A549 (cell line): ENCODE measurements at regions not wholly inside any gene's neighbourhood (a gene's known extent, or its start where the extent isn't known, plus 50 kb on each side); places are given as distances from the start of the nearest gene placed in this dataset.

Experiments
- ATAC-seq, 2 experiments: fragments of 200-7000 bp in 1 of 2; fragments of >200 bp in 1 of 2; cut with Nextera tagmentation in 1 of 2; cut with Tn5 transposase in 1 of 2; 3 replicates each; pipeline versions ENCODE4 v1.8.0 to v1.9.1; 2018 to 2020; ENCODE audit warnings: mild to moderate bottlenecking in 1 of 2, moderate library complexity in 1 of 2
- CTCF ChIA-PET: fragments of 300-600 bp; sonication (Branson Sonifier 250); formaldehyde crosslinking; extraction: SDS; loops from one replicate; lab custom pipeline; 2021; ENCODE audit warnings: antibody characterized with exemption, inconsistent platforms; lab: Yijun Ruan, JAX
- POLR2A ChIA-PET: fragments of 350-600 bp; formaldehyde crosslinking; extraction: SDS; loops from one replicate; lab custom pipeline; 2021; ENCODE audit warnings: antibody characterized with exemption, inconsistent platforms; lab: Yijun Ruan, JAX
- DNase-seq, 2 experiments: peaks; one replicate each; pipeline versions ENCODE4 v3.0.0 to v3.0.0-alpha.2; 2011 to 2016; ENCODE audit warnings: low read depth in 1 of 2, low spot score in 1 of 2
- FAIRE-seq: peaks from 2 replicates; lab custom pipeline; 2011; peaks lifted over from hg19 to GRCh38; lab: Jason Lieb, UNC
- H3K27ac ChIP-seq, 2 experiments: fragments of >200 bp; sonication (Bioruptor Twin); formaldehyde crosslinking; 3 replicates each; pipeline ENCODE4 v1.5.1; 2016 to 2017
- H3K4me1 ChIP-seq: fragments of >200 bp; sonication (Bioruptor Twin); formaldehyde crosslinking; 3 replicates; pipeline ENCODE4 v1.6.1; 2016
- H3K4me2 ChIP-seq: fragments of >200 bp; sonication (Bioruptor Twin); formaldehyde crosslinking; 3 replicates; pipeline ENCODE4 v1.6.1; 2016
- H3K4me3 ChIP-seq: fragments of >200 bp; sonication (Bioruptor Twin); formaldehyde crosslinking; 3 replicates; pipeline ENCODE4 v1.5.1; 2016
- H3K9me3 ChIP-seq: fragments of >200 bp; sonication (Bioruptor Twin); formaldehyde crosslinking; 3 replicates; pipeline ENCODE4 v1.6.1; 2016
- CBX2 ChIP-seq: fragments of 200-600 bp; sonication (generic); IDR thresholded peaks from 2 replicates; pipeline ENCODE4 v1.6.1; 2016; ENCODE audit warnings: low read depth, mild to moderate bottlenecking, borderline replicate concordance
- CHD4 ChIP-seq: fragments of 200-600 bp; sonication (generic); IDR thresholded peaks from 2 replicates; pipeline ENCODE4 v1.6.1; 2016; ENCODE audit warnings: antibody characterized with exemption, mild to moderate bottlenecking, borderline replicate concordance
- CTCF ChIP-seq: fragments of >200 bp; sonication (Bioruptor Twin); formaldehyde crosslinking; IDR thresholded peaks from 3 replicates; pipeline ENCODE4 v1.5.1; 2016
- E2F6 ChIP-seq: IDR thresholded peaks from 2 replicates; pipeline ENCODE4 v1.6.1; 2012; ENCODE audit warnings: low read depth, borderline replicate concordance
- EHMT2 ChIP-seq: fragments of 200-600 bp; sonication (generic); IDR thresholded peaks from 2 replicates; pipeline ENCODE4 v1.6.1; 2016; ENCODE audit warnings: antibody characterized with exemption, low read depth, mild to moderate bottlenecking, moderate library complexity
- EP300 ChIP-seq, 2 experiments: fragments of >200 bp; sonication (Bioruptor Twin); formaldehyde crosslinking; IDR thresholded peaks; 2 replicates in 1 of 2; 3 replicates in 1 of 2; pipeline ENCODE4 v1.6.1; 2016 to 2017
- FOSL2 ChIP-seq, 2 experiments: fragments of 450-650 bp in 1 of 2; fragments of >200 bp in 1 of 2; sonication (Bioruptor Twin) in 1 of 2; formaldehyde crosslinking; IDR thresholded peaks; 2 replicates each; pipeline versions ENCODE4 v1.5.0 to v1.6.1; 2016 to 2020; ENCODE audit warnings: mild to moderate bottlenecking in 1 of 2, moderate library complexity in 1 of 2
- HES2 ChIP-seq: fragments of >200 bp; sonication (Bioruptor Twin); formaldehyde crosslinking; IDR thresholded peaks from 2 replicates; pipeline ENCODE4 v1.6.1; 2016
- JUN ChIP-seq, 2 experiments: fragments of >200 bp; sonication (Bioruptor Twin); formaldehyde crosslinking; IDR thresholded peaks; 2 replicates in 1 of 2; 3 replicates in 1 of 2; pipeline ENCODE4 v1.6.1; 2016 to 2017
- MAZ ChIP-seq: fragments of 150-350 bp; IDR thresholded peaks from 2 replicates; pipeline ENCODE4 v1.6.1; 2014; ENCODE audit warnings: antibody characterized with exemption, low read depth, low read length, borderline replicate concordance
- RAD21 ChIP-seq, 2 experiments: fragments of >200 bp in 1 of 2; sonication (Bioruptor Twin) in 1 of 2; formaldehyde crosslinking in 1 of 2; IDR thresholded peaks in 1 of 2; conservative IDR thresholded peaks in 1 of 2; 2 replicates in 1 of 2; 3 replicates in 1 of 2; pipeline ENCODE4 v1.6.1; 2012 to 2018; ENCODE audit warnings: inconsistent platforms in 1 of 2
- SMC3 ChIP-seq: fragments of >200 bp; sonication (Bioruptor Twin); formaldehyde crosslinking; IDR thresholded peaks from 3 replicates; pipeline ENCODE4 v1.6.1; 2018; ENCODE audit warnings: inconsistent platforms
- TFCP2L1 ChIP-seq: fragments of 250-450 bp; sonication (Bioruptor Pico); IDR thresholded peaks from 2 replicates; pipeline ENCODE4 v1.5.0; 2021; ENCODE audit warnings: mild to moderate bottlenecking
- USF2 ChIP-seq: fragments of 450-650 bp; IDR thresholded peaks from 2 replicates; pipeline ENCODE4 v1.6.1; 2014; ENCODE audit warnings: antibody characterized with exemption
- ZC3H11A ChIP-seq: fragments of 450-650 bp; IDR thresholded peaks from 2 replicates; pipeline ENCODE4 v1.6.1; 2014; ENCODE audit warnings: antibody characterized with exemption, mild to moderate bottlenecking
- WGBS: methylation state at CpG from one replicate; pipeline ENCODE4 v1.1.6; 2017; ENCODE audit errors: missing lambda C conversion rate; 5-methylcytosine and 5-hydroxymethylcytosine counted together

GRCh38 chr2:122136056-122136455 is 380.6 kb downstream of the TSN start:
- peak in 1 of 2 experiments; percentile 87; a peak in 3 of 6 replicates for ATAC-seq
- peak; percentile 27 to 33 for DNase-seq
- Histone ChIP-seq H3K4me2 (no peak overlapping the region), H3K4me3 (no peak overlapping the region), H3K9me3 (no peaks in the 10 kb centered on the region), H3K4me1 (no peaks in the 10 kb centered on the region), H3K27ac (no peak overlapping the region)
- no peak for FAIRE-seq
- TF ChIP-seq RAD21 (conservative IDR thresholded peaks at IDR 0.05 in 1 of 2, IDR thresholded peaks at IDR 0.05 in 1 of 2) (peak in 1 of 2 experiments; percentile 39; a peak in 1 of 5 replicates), TFCP2L1 (CRISPR knock-in tag) (no peak), CHD4 (no peak), CTCF (peak; percentile 25; the same call in 1 of the 3 replicates), SMC3 (0 out of 3 replicates have a peak, but pooled peaks have one; percentile 13)
- CTCF ChIA-PET: interaction anchor here (0.8 to 1.5 kb wide), 2 partner anchors 131 to 161 kb away, joined by 3 to 5 read pairs; no protein-coding TSS in a partner anchor
- POLR2A ChIA-PET: no interaction called here
- WGBS: 4% methylated on average over 2 of the region's 2 CpGs

GRCh38 chr2:122138561-122138960 is 383.1 kb downstream of the TSN start:
- ChIA-PET POLR2A (no interaction called here), CTCF (no interaction called here)
- no peak overlapping the region for H3K27ac ChIP-seq
- no peak overlapping the region for H3K4me3 ChIP-seq
- no peak for TF ChIP-seq CHD4
- no peak for TF ChIP-seq EHMT2
- TF ChIP-seq EP300 (IDR thresholded peaks at IDR 0.05): no peak
- TF ChIP-seq JUN (IDR thresholded peaks at IDR 0.05): no peak
- TF ChIP-seq MAZ: no peak
- TF ChIP-seq HES2: no peak
- TF ChIP-seq CTCF: no peak
- TF ChIP-seq CBX2: no peak
- no peak for TF ChIP-seq USF2
- TF ChIP-seq FOSL2 (IDR thresholded peaks at IDR 0.05): no peak
- TF ChIP-seq FOSL2 (CRISPR knock-in tag; IDR thresholded peaks at IDR 0.05): no peak
- no peak for TF ChIP-seq E2F6
- TF ChIP-seq ZC3H11A: no peak
- WGBS: 74% methylated on average over 7 of the region's 7 CpGs
- no peaks in the 10 kb centered on the region for H3K9me3 ChIP-seq
- no peak overlapping the region for H3K4me2 ChIP-seq
- ATAC-seq (no peak), FAIRE-seq (no peak), DNase-seq (no peak)
- H3K4me1 ChIP-seq: no peaks in the 10 kb centered on the region
